NCI-H1436 treated with DMSO at 0.1 percent for 48 hours (cell line): ENCODE measurements at regions not wholly inside any gene's neighbourhood (a gene's known extent, or its start where the extent isn't known, plus 50 kb on each side); places are given as distances from the start of the nearest gene placed in this dataset.

Experiments used
- DNase-seq: peaks from one replicate; lab custom pipeline; 2025; lab: John Stamatoyannopoulos, UW

DNA sequence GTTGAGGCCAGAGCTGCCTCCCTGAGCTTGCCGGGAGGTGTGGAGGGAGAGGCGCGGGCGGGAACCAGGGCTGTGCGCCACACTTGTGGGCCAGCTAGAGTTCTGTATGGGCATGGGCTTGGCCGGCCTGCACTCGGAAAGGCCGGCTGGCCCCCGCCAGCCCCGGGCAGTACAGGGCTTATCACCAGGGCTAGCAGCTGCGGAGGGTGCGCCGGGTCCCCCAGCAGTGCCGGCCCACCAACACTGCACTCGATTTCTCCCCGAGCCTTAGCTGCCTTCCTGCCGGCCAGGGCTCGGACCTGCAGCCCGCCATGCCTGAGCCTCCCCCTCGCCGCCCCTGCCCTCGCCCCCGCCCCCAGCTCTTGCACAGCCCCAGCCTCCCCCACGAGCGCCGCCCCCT lies 472.7 kb downstream of the TFAP2A start:
- no peak for DNase-seq

DNA sequence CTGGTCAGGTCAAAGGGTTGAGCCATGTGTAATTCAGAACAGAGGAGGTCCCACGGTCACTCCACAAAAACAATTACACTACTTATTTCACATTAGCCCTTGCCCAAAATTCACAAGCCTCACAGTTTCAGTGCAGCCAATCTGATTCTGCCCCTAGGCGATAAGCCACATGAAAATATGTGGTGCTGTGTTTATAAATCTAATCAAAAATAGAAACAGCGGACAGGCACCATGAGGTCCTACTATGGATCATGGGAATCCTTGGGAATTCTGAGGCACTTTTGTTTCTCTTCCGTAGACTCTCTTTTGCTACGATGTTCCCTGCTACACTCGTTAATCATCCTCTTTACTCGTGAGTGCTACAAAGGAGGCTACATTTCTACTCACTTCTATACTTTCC lies 476.1 kb downstream of the TFAP2A start:
- DNase-seq = no peak

DNA sequence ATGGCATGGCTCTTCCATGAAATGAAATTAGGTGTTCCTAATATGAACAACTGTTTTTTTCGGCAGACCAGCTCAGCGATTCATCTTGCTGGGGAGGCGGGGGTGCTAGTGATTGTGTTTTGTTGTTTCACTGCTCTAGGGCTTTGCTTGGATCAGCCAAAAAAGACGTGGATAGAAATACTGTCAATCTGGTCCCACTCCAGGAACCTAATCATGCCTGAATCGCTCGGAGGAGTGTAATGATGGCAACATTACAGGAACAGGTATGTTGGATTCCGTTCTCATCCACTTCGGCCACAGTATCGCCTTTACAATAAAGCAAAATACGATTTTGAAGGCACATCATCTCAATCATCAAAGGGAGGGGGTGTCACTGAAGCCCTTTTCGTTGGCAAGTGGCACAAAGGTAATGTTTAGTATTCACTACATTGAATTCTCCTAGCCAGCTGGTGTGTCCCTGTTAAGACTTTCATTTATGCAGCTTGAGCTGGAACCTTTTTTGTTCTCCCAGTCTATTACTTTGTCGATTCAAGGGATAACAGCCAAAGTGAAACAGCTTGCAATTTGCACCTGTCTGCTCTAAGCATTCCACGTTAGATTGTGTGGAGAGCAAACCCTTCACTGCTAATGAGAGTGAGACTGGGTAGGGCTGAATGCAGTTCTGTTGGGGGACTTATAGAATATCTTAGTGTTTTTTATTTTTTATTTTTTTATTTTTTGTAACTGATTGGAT lies 477.7 kb downstream of the TFAP2A start:
- no peak for DNase-seq

DNA sequence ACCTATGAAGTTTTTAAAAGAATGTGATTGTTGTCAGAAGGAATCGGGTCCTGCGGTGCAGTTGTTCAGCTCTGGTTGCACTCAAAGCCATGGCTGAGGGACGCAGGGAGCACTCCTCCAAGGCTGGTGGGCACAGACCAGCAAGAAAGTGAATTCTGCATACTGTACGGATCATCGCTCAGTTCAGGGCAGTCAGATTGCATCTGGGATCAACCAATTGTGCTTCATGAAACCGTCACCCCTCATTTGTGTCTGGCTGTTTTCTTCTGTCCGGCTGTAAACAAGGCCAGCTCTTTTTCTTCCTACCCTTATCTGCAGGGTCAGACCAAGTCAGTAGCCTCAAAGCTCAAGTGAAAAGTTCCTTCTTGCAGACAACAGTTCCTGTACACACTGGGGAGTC lies 478.3 kb downstream of the TFAP2A start:
- DNase-seq = no peak

DNA sequence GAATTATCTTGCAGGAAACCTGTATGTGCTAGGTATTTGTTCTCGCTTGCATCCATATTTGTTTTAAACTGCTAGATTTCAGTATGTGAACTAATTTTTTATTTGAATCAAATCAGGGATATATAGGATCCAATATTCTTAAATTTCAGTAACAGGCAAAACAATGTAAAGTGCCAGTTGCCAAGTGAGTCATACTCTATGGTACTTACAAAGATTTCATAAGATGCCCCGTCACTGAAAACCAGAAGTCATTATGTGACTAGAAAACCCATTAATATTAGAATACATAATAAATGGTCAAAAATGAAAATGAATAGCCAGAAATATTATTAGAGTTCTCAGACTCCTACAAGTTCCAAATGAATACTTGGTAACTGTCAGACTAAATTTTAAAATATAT lies 481.2 kb downstream of the TFAP2A start:
- no peak for DNase-seq

DNA sequence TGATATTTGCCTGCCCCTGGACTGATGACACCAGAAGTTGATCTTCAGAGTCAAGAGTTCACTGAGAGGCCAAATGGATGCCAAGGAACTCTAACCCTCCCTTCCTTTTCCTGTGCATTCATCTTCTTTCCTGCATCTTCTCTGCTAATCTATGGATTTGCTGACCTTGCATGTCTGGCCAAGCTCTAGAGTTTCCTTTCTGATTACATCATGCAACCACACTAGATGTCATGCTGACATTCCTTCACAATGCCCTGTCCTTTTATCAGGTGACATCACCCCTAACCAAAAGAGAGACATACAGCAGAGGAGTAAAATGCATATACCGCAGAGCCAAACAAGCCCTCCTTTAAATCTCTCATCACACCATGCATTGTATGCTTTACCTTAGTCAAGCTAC lies 487.6 kb downstream of the TFAP2A start:
- no peak for DNase-seq

DNA sequence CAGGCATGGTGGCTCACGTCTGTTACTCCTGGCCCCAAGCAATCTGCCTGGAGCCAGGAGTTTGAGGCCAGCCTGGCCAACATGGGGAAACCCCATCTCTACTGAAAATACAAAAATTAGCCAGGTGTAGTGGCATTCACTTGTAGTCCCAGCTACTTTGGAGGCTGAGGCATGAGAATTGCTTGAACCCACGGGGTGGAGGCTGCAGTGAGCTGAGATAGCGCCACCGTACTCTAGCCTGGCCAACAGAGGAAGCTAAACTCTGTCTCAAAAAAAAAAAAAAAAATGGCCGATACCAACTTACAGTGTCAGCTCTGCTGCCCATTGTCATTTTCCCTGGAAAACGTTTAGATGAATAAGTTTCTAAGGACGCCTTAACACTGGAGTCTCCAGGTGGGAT lies 489.9 kb downstream of the TFAP2A start:
- no peak for DNase-seq

DNA sequence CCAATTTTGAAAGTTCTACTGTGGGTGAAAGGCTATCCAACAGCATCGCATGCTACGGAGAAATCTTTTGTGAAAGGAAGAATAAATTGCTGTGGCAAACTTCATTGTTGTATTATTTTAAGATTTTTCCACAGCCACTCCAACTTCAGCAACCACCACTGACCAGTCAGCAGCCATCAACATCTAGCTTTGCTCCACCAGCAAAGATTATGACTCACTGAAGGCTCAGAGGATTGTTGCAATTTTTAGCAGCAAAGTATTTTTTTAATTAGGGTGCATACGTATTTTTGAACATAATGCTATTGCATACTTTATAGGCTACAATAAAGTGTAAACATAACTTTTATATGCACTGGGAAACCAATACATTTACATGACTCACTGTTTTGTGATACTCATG lies 493.5 kb downstream of the TFAP2A start:
- DNase-seq = no peak

DNA sequence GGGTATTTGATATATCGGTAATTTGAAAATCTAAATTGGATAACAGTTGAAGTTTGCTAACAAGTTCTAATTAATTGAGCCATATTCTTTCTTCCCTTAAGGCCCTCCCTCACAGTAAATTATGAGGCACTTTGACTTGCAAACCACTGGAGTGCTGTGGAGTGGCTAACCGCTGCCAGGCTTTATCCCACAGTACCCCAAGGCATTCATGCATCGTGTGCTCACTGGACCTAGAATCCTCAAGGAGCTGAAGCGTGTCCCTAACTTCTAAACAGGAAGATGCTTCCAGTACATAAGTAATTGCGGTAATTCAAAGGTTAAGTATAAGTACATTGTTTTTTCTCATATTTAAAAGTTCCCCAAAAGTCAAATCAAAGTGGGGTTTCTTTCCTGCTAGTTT lies 499.9 kb downstream of the TFAP2A start:
- DNase-seq = no peak

DNA sequence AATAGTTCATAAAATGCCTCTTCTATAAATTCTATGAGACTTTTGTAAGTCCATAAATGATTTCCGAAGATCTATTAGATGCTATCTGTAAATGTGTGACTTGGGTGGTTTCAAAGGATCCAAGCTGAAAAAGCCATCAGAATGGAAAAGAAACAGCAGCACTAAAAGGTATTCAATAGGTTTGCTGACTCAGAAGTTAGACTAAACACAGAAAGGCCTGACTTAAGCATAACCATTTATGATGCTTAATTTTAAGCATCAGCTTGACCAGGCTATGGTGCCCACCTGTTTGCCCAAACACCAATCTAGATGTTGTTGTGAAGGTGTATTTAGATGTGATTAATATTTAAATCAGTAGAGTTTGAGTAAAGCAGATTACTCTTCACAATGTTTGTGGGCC lies 513.5 kb downstream of the TFAP2A start:
- DNase-seq = no peak

DNA sequence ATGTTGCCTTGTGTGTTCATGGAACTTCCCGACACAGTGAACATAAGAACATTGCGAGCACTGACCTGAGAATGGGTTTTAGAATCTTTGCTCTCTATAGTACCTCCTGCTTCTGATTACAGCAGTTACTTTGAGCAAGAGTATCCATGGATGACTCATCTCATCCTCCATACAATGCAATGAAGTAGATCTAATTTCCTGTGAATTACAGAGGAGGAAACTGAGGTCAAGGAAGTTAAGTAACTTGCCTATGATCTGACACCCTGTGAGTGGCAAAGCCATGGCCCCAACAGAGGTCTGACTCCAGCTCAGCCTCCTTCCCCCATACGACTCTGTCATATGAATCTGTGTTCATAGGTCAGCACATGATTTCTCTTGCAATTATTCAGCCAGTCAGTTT lies 518.1 kb downstream of the TFAP2A start:
- no peak for DNase-seq

DNA sequence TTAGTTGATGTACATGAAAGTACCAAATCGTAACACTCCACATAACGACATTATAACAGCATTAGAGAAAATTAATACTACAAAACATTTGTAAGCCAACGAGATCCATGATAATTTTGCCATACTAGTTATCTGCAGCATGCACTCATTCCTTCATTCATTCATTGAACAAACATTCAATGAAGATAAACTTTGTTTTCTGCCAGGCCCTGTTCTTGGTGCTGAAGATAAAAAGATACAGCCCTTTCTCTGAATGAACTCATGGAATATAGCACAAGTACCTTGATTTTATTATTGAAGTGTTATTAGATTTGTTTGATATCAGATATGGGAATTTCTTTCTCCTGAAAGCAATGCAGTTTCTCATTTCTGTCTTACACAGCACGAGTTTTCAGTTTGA lies 524.0 kb downstream of the TFAP2A start:
- no peak for DNase-seq

DNA sequence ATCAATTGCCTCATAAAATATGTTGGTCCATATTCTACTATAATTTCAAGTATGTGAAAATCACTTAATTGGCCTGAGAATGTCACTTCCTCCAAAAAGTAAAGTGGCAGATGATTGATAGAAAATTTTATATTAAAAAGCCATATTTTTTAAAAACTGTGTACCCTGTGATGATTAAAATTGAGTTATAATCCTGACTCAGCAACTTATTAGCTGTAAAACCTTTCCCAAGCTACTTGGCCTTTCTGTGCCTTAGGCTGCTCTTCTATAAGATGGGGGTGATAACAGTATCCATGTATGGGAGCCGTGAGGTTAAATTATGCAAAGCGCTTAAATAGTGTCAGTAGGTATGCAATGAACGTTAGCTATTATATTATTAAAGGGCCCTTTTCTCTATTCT lies 524.4 kb downstream of the TFAP2A start:
- DNase-seq = no peak

DNA sequence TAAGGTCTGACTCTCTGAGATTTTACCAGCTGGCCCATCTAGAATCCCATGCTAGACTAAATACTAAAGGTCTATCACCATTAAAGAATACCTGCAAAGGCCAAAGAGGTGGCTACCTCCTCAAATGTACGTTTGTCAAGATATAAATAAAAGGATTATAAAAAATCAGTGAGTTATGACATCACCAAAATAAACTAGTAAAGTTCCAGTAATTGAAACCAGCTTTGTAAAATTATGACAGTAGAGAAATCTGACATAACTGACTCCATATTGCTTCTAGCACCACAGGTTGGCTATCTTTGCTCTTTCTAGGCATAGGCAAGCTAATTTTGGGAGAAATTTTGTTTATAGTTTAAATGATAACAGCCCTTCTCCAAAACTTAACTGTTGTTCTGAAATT lies 536.3 kb downstream of the TFAP2A start:
- no peak for DNase-seq

DNA sequence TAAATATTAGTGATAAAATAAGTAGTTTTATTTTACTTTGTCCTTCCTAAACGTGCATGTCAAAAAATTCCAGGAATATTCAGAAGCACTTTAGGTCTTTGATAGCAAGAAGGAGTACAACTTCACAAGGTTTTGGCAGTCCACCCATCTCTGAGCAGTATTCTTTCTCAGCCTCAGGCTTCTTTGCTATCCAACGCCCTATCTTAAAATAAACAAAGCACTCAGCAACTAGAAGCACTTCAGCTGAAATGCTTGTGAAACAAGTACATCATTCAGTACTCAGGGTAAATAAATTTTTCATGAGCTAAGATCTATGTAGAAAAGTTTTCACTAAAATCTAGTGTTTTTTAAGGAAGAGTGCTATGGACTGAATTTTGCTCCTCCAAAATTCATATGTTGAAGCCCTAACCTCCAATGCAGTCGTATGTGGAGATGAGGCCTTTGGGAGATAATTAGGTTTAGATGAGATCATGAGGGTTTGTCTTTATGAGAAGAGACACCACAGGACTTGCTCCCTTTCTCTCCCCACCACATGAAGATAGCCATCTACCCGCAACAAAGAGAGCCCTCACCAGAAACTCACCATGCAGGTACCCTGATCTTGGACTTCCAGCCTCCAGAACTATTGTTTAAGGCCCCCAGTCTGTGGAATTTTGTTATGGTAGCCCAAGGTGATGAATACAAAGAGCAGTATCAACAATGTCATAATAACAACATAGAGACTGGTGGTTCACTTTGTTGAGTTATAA lies 539.1 kb downstream of the TFAP2A start:
- no peak for DNase-seq

DNA sequence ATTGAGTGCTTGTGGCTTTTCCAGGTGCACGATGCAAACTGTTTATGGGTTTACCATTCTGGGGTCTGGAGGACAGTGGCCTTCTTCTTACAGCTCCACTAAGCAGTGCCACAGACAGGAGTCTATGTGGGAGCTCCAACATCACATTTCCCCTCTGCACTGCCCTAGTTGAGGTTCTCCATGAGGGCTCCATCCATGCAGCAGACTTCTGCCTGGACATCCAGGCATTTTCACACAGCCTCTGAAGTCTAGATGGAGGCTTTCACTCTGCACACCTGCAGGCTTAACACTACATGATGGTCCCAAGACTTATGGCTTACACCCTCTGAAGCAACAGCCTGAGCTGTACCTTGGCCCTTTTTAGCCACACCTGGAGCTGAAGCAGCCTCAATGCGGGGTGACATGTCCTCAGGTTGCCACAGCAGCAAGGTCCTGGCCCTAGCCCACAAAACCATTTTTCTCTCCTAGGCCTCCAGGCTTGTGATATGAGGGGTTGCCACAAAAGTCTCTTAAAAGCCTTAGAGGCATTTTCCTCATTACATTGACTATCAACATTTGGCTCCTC lies 552.2 kb downstream of the TFAP2A start:
- DNase-seq = no peak

DNA sequence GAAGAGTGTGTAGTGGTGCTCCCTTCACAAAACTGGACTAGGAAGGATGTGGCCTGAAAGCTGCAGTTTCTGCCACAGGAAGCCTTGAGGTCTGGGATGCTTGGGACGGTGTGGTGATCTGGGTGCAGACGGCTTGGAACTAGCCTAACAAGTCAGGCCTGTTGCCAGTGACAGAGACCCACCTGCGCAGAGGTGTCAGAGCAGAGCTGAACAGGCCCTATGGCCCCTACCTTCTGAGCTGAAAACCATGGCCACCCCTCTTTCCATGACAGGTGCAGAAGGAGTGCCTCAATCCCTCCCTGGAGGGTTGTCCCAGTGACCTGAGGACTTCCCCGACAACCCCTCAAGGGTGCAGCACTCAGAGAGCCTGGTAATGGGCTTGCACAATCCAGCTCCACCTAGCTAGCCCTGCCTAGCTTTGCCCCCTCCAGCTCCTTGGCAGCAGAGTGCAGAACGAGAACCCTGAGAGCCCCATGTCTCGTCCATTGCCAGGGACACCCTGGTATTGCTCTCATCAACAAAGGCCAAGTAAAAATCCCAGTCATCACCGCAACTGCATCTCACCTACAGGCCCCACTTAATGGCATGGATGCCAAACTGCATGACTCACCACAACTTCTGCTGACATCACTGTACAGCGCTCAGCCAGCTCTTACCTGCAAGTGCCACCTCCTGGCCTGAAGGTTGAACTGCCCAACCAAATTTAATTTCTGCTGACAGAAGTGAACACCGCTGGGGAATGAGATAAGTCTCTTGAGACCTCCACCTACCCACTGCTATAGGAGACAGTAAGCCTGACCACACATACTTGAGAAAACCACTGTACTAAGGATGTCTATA lies 563.1 kb downstream of the TFAP2A start:
- no peak for DNase-seq

DNA sequence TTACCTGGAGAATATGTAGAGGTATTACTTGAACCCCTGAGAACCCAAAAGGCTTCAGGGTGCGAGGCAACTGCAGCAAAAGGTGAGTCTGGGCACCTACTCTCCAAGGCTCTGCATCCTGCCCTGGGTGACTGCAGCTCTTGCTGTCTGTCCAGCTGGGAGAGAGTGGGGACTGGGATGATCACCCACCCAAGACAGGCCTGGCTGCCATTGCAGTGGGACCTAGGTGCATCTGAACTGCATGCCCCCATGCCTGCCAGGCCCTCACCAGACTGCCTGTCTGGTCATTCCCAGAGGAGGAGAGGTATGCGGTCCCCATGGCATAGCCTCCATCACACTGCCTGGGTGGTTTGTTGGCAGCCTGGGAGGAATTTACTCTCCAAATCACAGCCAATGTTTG lies 563.9 kb downstream of the TFAP2A start:
- DNase-seq = no peak

DNA sequence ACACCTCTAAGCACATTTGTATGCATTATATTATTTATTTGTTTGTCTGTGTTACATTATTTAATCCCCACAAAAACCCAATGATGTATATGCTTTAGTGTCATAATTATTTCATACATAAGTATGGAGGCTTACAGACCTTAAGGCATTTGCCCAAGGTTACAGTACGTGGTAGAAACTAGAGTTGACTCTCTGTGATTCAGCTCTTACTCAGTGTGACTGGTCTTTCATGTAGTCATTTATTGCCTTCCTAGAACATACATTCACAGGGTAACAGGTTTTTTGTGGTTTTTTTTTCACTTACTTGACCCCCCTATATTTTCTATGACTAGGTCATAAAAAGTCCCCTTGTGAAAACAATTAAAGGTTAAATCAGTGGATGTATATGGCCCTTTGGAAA lies 566.8 kb downstream of the TFAP2A start:
- no peak for DNase-seq

DNA sequence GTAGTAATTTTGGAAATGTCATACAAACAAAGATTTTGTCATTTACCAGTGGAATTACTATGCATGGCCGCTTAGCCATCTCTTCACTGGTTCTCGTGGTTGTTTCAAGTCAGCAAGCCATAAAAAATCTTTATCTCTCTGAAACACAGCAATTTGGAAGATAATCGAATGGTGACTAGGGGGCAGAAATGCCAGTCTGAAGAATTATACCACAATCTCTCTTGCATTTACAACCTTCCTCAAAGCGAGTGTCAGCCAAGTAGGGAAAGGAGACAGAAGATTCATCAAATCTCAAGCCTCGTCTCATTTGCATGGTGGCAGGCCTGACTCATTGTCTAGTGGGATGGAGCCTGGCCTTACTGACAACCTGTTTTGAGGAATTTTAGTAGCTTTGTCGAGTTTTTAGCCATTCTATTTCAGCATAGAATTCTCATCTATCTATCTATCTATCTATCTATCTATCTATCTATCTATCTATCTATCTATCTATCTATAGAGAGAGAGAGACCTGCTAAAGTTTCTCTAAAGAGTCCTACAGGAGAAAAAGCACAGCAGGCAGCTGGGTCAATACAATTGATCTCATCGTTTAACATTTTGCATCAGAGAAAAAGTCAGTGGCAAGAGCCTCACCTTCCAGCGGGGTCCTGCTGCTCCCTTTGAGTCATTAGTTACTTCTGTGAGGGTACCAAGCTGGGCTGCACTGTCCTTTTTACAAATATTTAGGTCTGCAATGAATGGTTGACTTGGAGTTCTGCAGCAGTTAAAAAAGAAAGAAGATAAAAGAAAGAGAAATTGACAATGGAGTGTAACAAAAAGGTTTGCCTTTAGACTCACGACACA lies 572.8 kb downstream of the TFAP2A start:
- no peak for DNase-seq

DNA sequence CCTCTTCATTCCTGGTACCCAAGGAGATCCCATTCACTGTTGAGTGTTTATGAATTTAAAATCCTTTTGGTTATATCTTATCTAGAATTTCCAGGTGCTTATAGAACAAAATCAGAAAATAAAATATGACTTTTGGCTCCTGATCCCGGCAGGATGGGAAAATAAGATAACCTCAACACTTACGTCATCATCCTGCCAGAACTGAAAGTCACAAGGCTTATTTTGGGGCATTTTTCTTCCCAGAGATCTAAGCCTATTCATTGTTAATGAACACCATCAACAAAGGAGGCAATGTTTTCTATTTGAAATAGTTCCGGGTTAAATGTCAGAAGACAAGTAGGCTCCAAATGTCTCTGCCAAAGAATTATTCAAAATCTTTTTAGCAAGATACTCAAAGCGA lies 580.6 kb downstream of the TFAP2A start:
- DNase-seq = no peak

DNA sequence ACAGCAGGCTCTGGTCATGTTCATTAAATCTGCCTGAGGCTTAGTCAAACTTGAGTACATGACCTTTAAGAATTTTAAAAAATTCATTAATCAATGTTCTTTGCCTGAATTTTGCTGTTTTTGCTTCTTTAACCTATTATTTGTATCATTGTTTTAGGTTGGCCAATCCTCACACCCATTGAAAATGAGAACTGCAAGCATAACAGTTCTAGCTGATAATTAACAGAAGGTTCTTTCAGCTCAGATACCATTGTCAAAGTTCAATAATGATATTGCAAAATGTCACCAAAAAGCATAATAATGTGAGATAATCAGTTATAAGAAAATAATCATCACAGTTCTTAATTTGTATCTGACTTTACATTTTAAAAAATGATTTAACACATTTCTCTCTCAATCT lies 583.1 kb downstream of the TFAP2A start:
- DNase-seq = no peak
